GM18511 (cell line): ENCODE measurements at regions not wholly inside any gene's neighbourhood (a gene's known extent, or its start where the extent isn't known, plus 50 kb on each side); places are given as distances from the start of the nearest gene placed in this dataset.

ENCODE experiments used
- ATAC-seq: cut with Tn5 transposase; IDR thresholded peaks from one replicate; pipeline ENCODE4 v1.9.1; 2021; ENCODE audit warnings: mild to moderate bottlenecking, moderate library complexity; ENCODE audit not compliant: unreplicated experiment

- ATAC-seq = no peak
These were observed 992.4 kb downstream of the NSUN3 start for GRCh38 chr3:95055288-95055687.

- no peak for ATAC-seq
These were observed 1019.3 kb downstream of the NSUN3 start for GRCh38 chr3:95082191-95082590.

- peak; percentile 78 for ATAC-seq
These were observed 1021.9 kb downstream of the NSUN3 start for GRCh38 chr3:95084738-95085137.

- no peak for ATAC-seq
These were observed 1025.6 kb downstream of the NSUN3 start for GRCh38 chr3:95088464-95088863.

- ATAC-seq = no peak
These were observed 1034.6 kb downstream of the NSUN3 start for GRCh38 chr3:95097493-95097892.

GRCh38 chr3:95120921-95121320 is 1058.1 kb downstream of the NSUN3 start:
- ATAC-seq = no peak

GRCh38 chr3:95123104-95123503 is 1060.2 kb downstream of the NSUN3 start:
- ATAC-seq = no peak

- ATAC-seq = no peak
These were observed 1072.0 kb downstream of the NSUN3 start for GRCh38 chr3:95134693-95135413.

GRCh38 chr3:95148107-95148506 is 1085.2 kb downstream of the NSUN3 start:
- ATAC-seq = peak; percentile 64

- no peak for ATAC-seq
These were observed 1088.7 kb downstream of the NSUN3 start for GRCh38 chr3:95151590-95151989.

- ATAC-seq = no peak
These were observed 1091.9 kb downstream of the NSUN3 start for GRCh38 chr3:95154766-95155165.

GRCh38 chr3:95162794-95163193 is 1099.9 kb downstream of the NSUN3 start:
- ATAC-seq = peak; percentile 71

- no peak for ATAC-seq
These were observed 1104.9 kb downstream of the NSUN3 start for GRCh38 chr3:95167748-95168147.

GRCh38 chr3:95168526-95168925 is 1105.7 kb downstream of the NSUN3 start:
- ATAC-seq = no peak

GRCh38 chr3:95172164-95172943 is 1109.5 kb downstream of the NSUN3 start:
- peak; percentile 45 for ATAC-seq

GRCh38 chr3:95177096-95177495 is 1114.2 kb downstream of the NSUN3 start:
- peak; percentile 88 for ATAC-seq

- ATAC-seq = no peak
These were observed 1121.2 kb downstream of the NSUN3 start for GRCh38 chr3:95184038-95184437.

- ATAC-seq = no peak
These were observed 1126.5 kb downstream of the NSUN3 start for GRCh38 chr3:95189348-95189747.

- ATAC-seq = no peak
These were observed 1134.8 kb downstream of the NSUN3 start for GRCh38 chr3:95197661-95198060.

- ATAC-seq = no peak
These were observed 1137.5 kb downstream of the NSUN3 start for GRCh38 chr3:95200384-95200783.

GRCh38 chr3:95210878-95211277 is 1148.0 kb downstream of the NSUN3 start:
- ATAC-seq = no peak

GRCh38 chr3:95212117-95212516 is 1149.3 kb downstream of the NSUN3 start:
- ATAC-seq = no peak
